ENCODE measurements at regions not wholly inside any gene's neighbourhood (a gene's known extent, or its start where the extent isn't known, plus 50 kb on each side); places are given as distances from the start of the nearest gene placed in this dataset.

GRCh38 chr7:50869108-50869725 is 86.5 kb upstream of the GRB10 start:
- no peak overlapping the region for H3K4me3 Mint-ChIP-seq
- ATAC-seq: no peak
- DNase-seq: no peak
- H3K9me3 Mint-ChIP-seq: no peaks in the 10 kb centered on the region
- H3K36me3 Mint-ChIP-seq (ENCODE audit: insufficient read depth): no peaks in the 10 kb centered on the region
- H3K27me3 Mint-ChIP-seq (ENCODE audit: low read depth): peaks cover 17% of the 10 kb centered on the region
- H3K4me1 Mint-ChIP-seq (ENCODE audit: low read depth): no peaks in the 10 kb centered on the region

GRCh38 chr7:50868426-50869100 is 85.9 kb upstream of the GRB10 start:
- no peaks in the 10 kb centered on the region for H3K9me3 Mint-ChIP-seq
- peaks cover 13% of the 10 kb centered on the region for H3K27me3 Mint-ChIP-seq (ENCODE audit: low read depth)
- ATAC-seq: no peak
- no peak overlapping the region for H3K4me3 Mint-ChIP-seq
- no peak for DNase-seq
- H3K4me1 Mint-ChIP-seq (ENCODE audit: low read depth): no peaks in the 10 kb centered on the region
- no peaks in the 10 kb centered on the region for H3K36me3 Mint-ChIP-seq (ENCODE audit: insufficient read depth)

GRCh38 chr7:50867034-50867356 is 84.3 kb upstream of the GRB10 start:
- Mint-ChIP-seq H3K9me3 (no peaks in the 10 kb centered on the region), H3K4me1 (ENCODE audit: low read depth) (peaks cover 2% of the 10 kb centered on the region), H3K4me3 (no peak overlapping the region), H3K36me3 (ENCODE audit: insufficient read depth) (no peaks in the 10 kb centered on the region), H3K27me3 (ENCODE audit: low read depth) (peaks cover 8% of the 10 kb centered on the region)
- no peak for DNase-seq
- ATAC-seq: no peak

- Mint-ChIP-seq H3K9me3 (no peaks in the 10 kb centered on the region), H3K27me3 (ENCODE audit: low read depth) (peaks cover 7% of the 10 kb centered on the region), H3K36me3 (ENCODE audit: insufficient read depth) (no peaks in the 10 kb centered on the region), H3K4me3 (no peak overlapping the region), H3K4me1 (ENCODE audit: low read depth) (peaks cover 2% of the 10 kb centered on the region)
- DNase-seq: no peak
- no peak for ATAC-seq
Measured at GRCh38 chr7:50866343-50867033, 83.8 kb upstream of the GRB10 start.

- Mint-ChIP-seq H3K36me3 (ENCODE audit: insufficient read depth) (no peaks in the 10 kb centered on the region), H3K9me3 (no peaks in the 10 kb centered on the region), H3K4me3 (no peak overlapping the region), H3K27me3 (ENCODE audit: low read depth) (peaks cover 3% of the 10 kb centered on the region), H3K4me1 (ENCODE audit: low read depth) (peaks cover 2% of the 10 kb centered on the region)
- ATAC-seq (no peak), DNase-seq (no peak)
Measured at GRCh38 chr7:50865450-50865849, 82.8 kb upstream of the GRB10 start.

- Mint-ChIP-seq H3K36me3 (ENCODE audit: insufficient read depth) (no peaks in the 10 kb centered on the region), H3K4me1 (ENCODE audit: low read depth) (peaks cover 2% of the 10 kb centered on the region), H3K9me3 (no peaks in the 10 kb centered on the region), H3K4me3 (no peak overlapping the region), H3K27me3 (ENCODE audit: low read depth) (peaks cover 3% of the 10 kb centered on the region)
- ATAC-seq (no peak), DNase-seq (no peak)
Measured at GRCh38 chr7:50864694-50865093, 82.0 kb upstream of the GRB10 start.

- Mint-ChIP-seq H3K36me3 (ENCODE audit: insufficient read depth) (no peaks in the 10 kb centered on the region), H3K27me3 (ENCODE audit: low read depth) (peaks cover 3% of the 10 kb centered on the region), H3K4me1 (ENCODE audit: low read depth) (peaks cover 2% of the 10 kb centered on the region), H3K4me3 (no peak overlapping the region), H3K9me3 (no peaks in the 10 kb centered on the region)
- no peak for DNase-seq
- ATAC-seq: no peak
Measured at GRCh38 chr7:50863053-50863452, 80.4 kb upstream of the GRB10 start.

- ATAC-seq: no peak
- H3K4me3 Mint-ChIP-seq: no peak overlapping the region
- H3K27me3 Mint-ChIP-seq (ENCODE audit: low read depth): peaks cover 3% of the 10 kb centered on the region
- H3K9me3 Mint-ChIP-seq: no peaks in the 10 kb centered on the region
- no peaks in the 10 kb centered on the region for H3K36me3 Mint-ChIP-seq (ENCODE audit: insufficient read depth)
- H3K4me1 Mint-ChIP-seq (ENCODE audit: low read depth): peaks cover 2% of the 10 kb centered on the region
- no peak for DNase-seq
Measured at GRCh38 chr7:50862302-50862701, 79.6 kb upstream of the GRB10 start.

GRCh38 chr7:50860598-50860997 is 77.9 kb upstream of the GRB10 start:
- DNase-seq (no peak), ATAC-seq (no peak)
- Mint-ChIP-seq H3K4me3 (no peak overlapping the region), H3K27me3 (ENCODE audit: low read depth) (peaks cover 3% of the 10 kb centered on the region), H3K36me3 (ENCODE audit: insufficient read depth) (no peaks in the 10 kb centered on the region), H3K9me3 (no peaks in the 10 kb centered on the region), H3K4me1 (ENCODE audit: low read depth) (peaks cover 2% of the 10 kb centered on the region)

GRCh38 chr7:50860174-50860573 is 77.5 kb upstream of the GRB10 start:
- Mint-ChIP-seq H3K4me3 (no peak overlapping the region), H3K27me3 (ENCODE audit: low read depth) (peaks cover 3% of the 10 kb centered on the region), H3K9me3 (no peaks in the 10 kb centered on the region), H3K36me3 (ENCODE audit: insufficient read depth) (no peaks in the 10 kb centered on the region), H3K4me1 (ENCODE audit: low read depth) (peaks cover 2% of the 10 kb centered on the region)
- DNase-seq (no peak), ATAC-seq (no peak)

- no peak for ATAC-seq
- no peaks in the 10 kb centered on the region for H3K36me3 Mint-ChIP-seq (ENCODE audit: insufficient read depth)
- H3K4me1 Mint-ChIP-seq (ENCODE audit: low read depth): peaks cover 2% of the 10 kb centered on the region
- H3K9me3 Mint-ChIP-seq: no peaks in the 10 kb centered on the region
- no peak overlapping the region for H3K4me3 Mint-ChIP-seq
- peaks cover 3% of the 10 kb centered on the region for H3K27me3 Mint-ChIP-seq (ENCODE audit: low read depth)
- DNase-seq: no peak
Measured at GRCh38 chr7:50858528-50859245, 76.0 kb upstream of the GRB10 start.

- no peaks in the 10 kb centered on the region for H3K9me3 Mint-ChIP-seq
- peaks cover 3% of the 10 kb centered on the region for H3K27me3 Mint-ChIP-seq (ENCODE audit: low read depth)
- DNase-seq (no peak), ATAC-seq (no peak)
- H3K4me1 Mint-ChIP-seq (ENCODE audit: low read depth): no peaks in the 10 kb centered on the region
- no peaks in the 10 kb centered on the region for H3K36me3 Mint-ChIP-seq (ENCODE audit: insufficient read depth)
- no peak overlapping the region for H3K4me3 Mint-ChIP-seq
Measured at GRCh38 chr7:50857804-50858489, 75.3 kb upstream of the GRB10 start.

GRCh38 chr7:50856806-50857205 is 74.1 kb upstream of the GRB10 start:
- Mint-ChIP-seq H3K9me3 (no peaks in the 10 kb centered on the region), H3K27me3 (ENCODE audit: low read depth) (peaks cover 3% of the 10 kb centered on the region), H3K4me3 (no peak overlapping the region), H3K36me3 (ENCODE audit: insufficient read depth) (no peaks in the 10 kb centered on the region), H3K4me1 (ENCODE audit: low read depth) (no peaks in the 10 kb centered on the region)
- DNase-seq: no peak
- no peak for ATAC-seq

- Mint-ChIP-seq H3K27me3 (ENCODE audit: low read depth) (peaks cover 3% of the 10 kb centered on the region), H3K9me3 (no peaks in the 10 kb centered on the region), H3K4me1 (ENCODE audit: low read depth) (no peaks in the 10 kb centered on the region), H3K36me3 (ENCODE audit: insufficient read depth) (no peaks in the 10 kb centered on the region), H3K4me3 (no peak overlapping the region)
- no peak for ATAC-seq
- no peak for DNase-seq
Measured at GRCh38 chr7:50856231-50856630, 73.5 kb upstream of the GRB10 start.

Measured in activated T-cell treated with anti-CD3 and anti-CD28 coated beads, Interleukin-2, amount 50 U/mL, for 4 hours (primary cell).